ENCODE measurements at regions not wholly inside any gene's neighbourhood (a gene's known extent, or its start where the extent isn't known, plus 50 kb on each side); places are given as distances from the start of the nearest gene placed in this dataset.

GRCh38 chr5:8520917-8521316 lies 652.0 kb downstream of the MTRR start:
- no peak overlapping the region for H3K4me3 Mint-ChIP-seq

DNA sequence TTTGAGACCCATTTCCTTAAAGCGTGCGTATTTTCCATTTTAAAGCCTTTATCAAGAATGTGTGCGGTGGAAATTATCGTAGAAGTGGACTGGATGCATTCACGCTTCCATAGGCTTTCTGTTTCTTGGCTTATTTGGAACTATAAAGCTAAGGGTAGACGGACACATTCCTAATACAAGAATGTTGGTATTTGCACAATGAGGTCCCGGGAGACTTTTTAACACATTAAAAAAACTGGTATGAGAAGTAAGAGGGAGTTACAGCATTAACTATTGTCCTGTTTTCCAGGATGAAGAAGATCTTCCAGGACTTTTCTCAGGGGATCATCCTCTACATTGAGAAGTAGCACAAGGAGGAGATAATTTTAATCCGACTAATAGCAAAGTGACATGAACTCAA lies 653.0 kb downstream of the MTRR start:
- no peak for DNase-seq
- Mint-ChIP-seq H3K36me3 (ENCODE audit: insufficient read depth in 2 of 2) (no peaks in the 10 kb centered on the region), H3K4me1 (ENCODE audit: low read depth) (no peaks in the 10 kb centered on the region), H3K9me3 (peaks cover 0 to 2% of the 10 kb centered on the region in 2 donors), H3K27ac (no peak overlapping the region), H3K4me3 (no peak overlapping the region), H3K27me3 (ENCODE audit: low read depth) (no peaks in the 10 kb centered on the region)
- no peak for ATAC-seq (replicated peaks in 1 of 2)

More at GRCh38 chr5:8520917-8521316, 652.0 kb downstream of the MTRR start:
- Mint-ChIP-seq H3K9me3 (peaks cover 1 to 5% of the 10 kb centered on the region in 2 donors), H3K36me3 (ENCODE audit: insufficient read depth in 2 of 2) (no peaks in the 10 kb centered on the region), H3K4me1 (ENCODE audit: low read depth) (no peaks in the 10 kb centered on the region), H3K27me3 (ENCODE audit: low read depth) (no peaks in the 10 kb centered on the region), H3K27ac (no peak overlapping the region)
- ATAC-seq (replicated peaks in 1 of 2) (no peak), DNase-seq (no peak)

- H3K9me3 Mint-ChIP-seq = no peaks in the 10 kb centered on the region
- no peaks in the 10 kb centered on the region for H3K4me1 Mint-ChIP-seq (ENCODE audit: low read depth)
- H3K27ac Mint-ChIP-seq = no peak overlapping the region
- ATAC-seq (replicated peaks in 1 of 2) = no peak
- no peak for DNase-seq
- no peaks in the 10 kb centered on the region for H3K36me3 Mint-ChIP-seq (ENCODE audit: insufficient read depth in 2 of 2)
- H3K4me3 Mint-ChIP-seq = no peak overlapping the region
- H3K27me3 Mint-ChIP-seq (ENCODE audit: low read depth) = no peaks in the 10 kb centered on the region
These were observed 653.7 kb downstream of the MTRR start for GRCh38 chr5:8522646-8523045.

DNA sequence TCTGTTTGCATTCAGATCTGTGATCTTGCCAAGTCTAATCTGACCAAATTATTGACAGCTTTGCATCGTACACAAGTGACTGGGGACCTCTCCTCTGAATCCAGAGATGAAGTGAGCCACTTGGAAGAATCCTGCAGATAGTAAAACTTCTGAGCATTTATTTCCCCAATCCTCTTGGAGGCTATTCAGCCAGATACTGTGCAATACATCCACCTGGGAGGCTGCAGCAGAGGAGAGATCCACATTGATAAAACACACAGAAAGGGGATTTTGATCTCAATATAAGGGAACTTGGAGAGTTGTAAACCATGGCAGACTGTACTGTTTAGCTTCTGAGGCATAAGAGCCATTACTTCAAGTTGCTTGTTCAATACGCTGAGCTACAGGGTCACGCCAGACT lies 654.6 kb downstream of the MTRR start:
- Mint-ChIP-seq H3K36me3 (ENCODE audit: insufficient read depth in 2 of 2) (no peaks in the 10 kb centered on the region), H3K4me1 (ENCODE audit: low read depth) (no peaks in the 10 kb centered on the region), H3K4me3 (no peak overlapping the region), H3K27ac (no peak overlapping the region), H3K27me3 (ENCODE audit: low read depth) (no peaks in the 10 kb centered on the region), H3K9me3 (no peaks in the 10 kb centered on the region)
- ATAC-seq (replicated peaks in 1 of 2) (no peak), DNase-seq (no peak)

- no peaks in the 10 kb centered on the region for H3K4me1 Mint-ChIP-seq (ENCODE audit: low read depth)
- no peak overlapping the region for H3K27ac Mint-ChIP-seq
- no peaks in the 10 kb centered on the region for H3K27me3 Mint-ChIP-seq (ENCODE audit: low read depth)
- DNase-seq (no peak), ATAC-seq (replicated peaks in 1 of 2) (no peak)
- no peak overlapping the region for H3K4me3 Mint-ChIP-seq
- no peaks in the 10 kb centered on the region for H3K36me3 Mint-ChIP-seq (ENCODE audit: insufficient read depth in 2 of 2)
- H3K9me3 Mint-ChIP-seq = no peaks in the 10 kb centered on the region
These were observed 656.9 kb downstream of the MTRR start for GRCh38 chr5:8525819-8526218.

DNA sequence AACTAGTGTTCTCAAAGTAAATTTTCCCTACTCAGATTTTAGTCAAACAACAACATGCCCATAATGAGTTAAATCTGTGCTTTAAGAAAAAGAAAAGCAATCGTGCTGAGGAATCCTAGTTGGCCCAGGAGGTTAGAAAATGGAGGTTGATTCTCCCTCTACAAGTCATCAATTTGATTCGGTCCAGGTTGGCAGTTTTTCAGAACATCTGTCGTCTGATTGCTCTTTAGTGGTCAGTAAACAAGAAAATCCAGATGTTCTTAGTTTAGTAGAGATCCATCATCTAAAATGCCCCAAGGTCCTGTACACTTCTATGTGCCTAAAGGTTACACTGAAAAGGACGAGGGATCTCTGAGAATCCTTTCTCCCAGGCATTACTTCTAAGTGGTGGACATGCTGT lies 659.2 kb downstream of the MTRR start:
- Mint-ChIP-seq H3K9me3 (no peaks in the 10 kb centered on the region), H3K27ac (no peak overlapping the region), H3K4me3 (no peak overlapping the region), H3K27me3 (ENCODE audit: low read depth) (no peaks in the 10 kb centered on the region), H3K4me1 (ENCODE audit: low read depth) (no peaks in the 10 kb centered on the region), H3K36me3 (ENCODE audit: insufficient read depth in 2 of 2) (no peaks in the 10 kb centered on the region)
- ATAC-seq (replicated peaks in 1 of 2) (no peak), DNase-seq (no peak)

- H3K9me3 Mint-ChIP-seq = peaks cover 1 to 5% of the 10 kb centered on the region in 2 donors
- H3K36me3 Mint-ChIP-seq (ENCODE audit: insufficient read depth in 2 of 2) = no peaks in the 10 kb centered on the region
- ATAC-seq (replicated peaks in 1 of 2) (no peak), DNase-seq (no peak)
- H3K4me3 Mint-ChIP-seq = no peak overlapping the region
- peaks cover 7% of the 10 kb centered on the region for H3K27me3 Mint-ChIP-seq (ENCODE audit: low read depth)
- H3K27ac Mint-ChIP-seq = no peak overlapping the region
- H3K4me1 Mint-ChIP-seq (ENCODE audit: low read depth) = no peaks in the 10 kb centered on the region
These were observed 669.9 kb downstream of the MTRR start for GRCh38 chr5:8538821-8539220.

DNA sequence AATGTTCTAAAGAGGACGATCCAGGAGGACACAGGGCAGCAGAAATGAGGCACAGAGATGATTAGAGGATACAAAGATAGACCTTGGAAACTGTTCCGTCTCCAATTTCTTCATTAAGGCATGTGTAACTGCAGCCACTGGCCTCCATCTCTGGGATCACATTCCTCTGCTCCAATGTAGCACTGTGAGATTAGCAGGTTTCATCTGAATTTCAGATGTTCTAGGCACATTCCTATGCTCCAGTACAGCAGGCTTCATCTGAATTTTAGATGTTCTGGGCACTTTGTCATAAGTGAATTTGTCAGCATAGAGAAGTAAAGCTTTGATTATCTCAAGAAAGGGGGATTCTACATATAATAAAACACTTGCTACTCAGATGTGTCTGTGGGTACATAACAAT lies 671.4 kb downstream of the MTRR start:
- DNase-seq (no peak), ATAC-seq (replicated peaks in 1 of 2) (no peak)
- H3K27ac Mint-ChIP-seq = no peak overlapping the region
- H3K9me3 Mint-ChIP-seq = peaks cover 1 to 5% of the 10 kb centered on the region in 2 donors
- H3K36me3 Mint-ChIP-seq (ENCODE audit: insufficient read depth in 2 of 2) = no peaks in the 10 kb centered on the region
- H3K27me3 Mint-ChIP-seq (ENCODE audit: low read depth) = peaks cover 2% of the 10 kb centered on the region
- H3K4me1 Mint-ChIP-seq (ENCODE audit: low read depth) = no peaks in the 10 kb centered on the region
- H3K4me3 Mint-ChIP-seq = no peak overlapping the region

GRCh38 chr5:8550921-8551320 lies 682.0 kb downstream of the MTRR start:
- Mint-ChIP-seq H3K27ac (no peak overlapping the region), H3K4me3 (no peak overlapping the region), H3K36me3 (ENCODE audit: insufficient read depth in 2 of 2) (no peaks in the 10 kb centered on the region)

DNA sequence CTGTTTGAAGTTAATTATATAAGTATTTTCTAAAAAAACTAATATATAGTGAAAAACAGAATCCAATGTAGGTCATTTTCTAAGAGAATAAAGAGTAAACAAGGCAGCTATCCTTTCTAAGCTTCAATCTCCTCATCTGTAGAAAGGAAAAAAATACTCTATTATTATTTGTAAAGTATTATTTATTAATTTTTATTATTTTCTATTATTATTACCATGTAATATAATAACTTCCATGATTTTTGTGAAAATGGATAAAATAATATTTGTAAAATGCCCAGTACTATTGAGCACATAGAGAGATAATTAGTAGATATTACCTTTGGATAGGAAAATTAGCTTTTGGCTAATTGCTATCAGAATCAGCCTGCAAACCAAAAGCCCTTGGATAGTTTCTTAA lies 684.4 kb downstream of the MTRR start:
- H3K36me3 Mint-ChIP-seq (ENCODE audit: insufficient read depth in 2 of 2) = no peaks in the 10 kb centered on the region
- H3K27me3 Mint-ChIP-seq (ENCODE audit: low read depth) = no peaks in the 10 kb centered on the region
- no peak for ATAC-seq (replicated peaks in 1 of 2)
- no peak overlapping the region for H3K4me3 Mint-ChIP-seq
- no peak for DNase-seq
- H3K4me1 Mint-ChIP-seq (ENCODE audit: low read depth) = no peaks in the 10 kb centered on the region
- peaks cover 7 to 9% of the 10 kb centered on the region in 2 donors for H3K9me3 Mint-ChIP-seq
- no peak overlapping the region for H3K27ac Mint-ChIP-seq

More at GRCh38 chr5:8550921-8551320, 682.0 kb downstream of the MTRR start:
- Mint-ChIP-seq H3K9me3 (peaks cover 9% of the 10 kb centered on the region in 2 donors), H3K4me1 (ENCODE audit: low read depth) (no peaks in the 10 kb centered on the region), H3K27me3 (ENCODE audit: low read depth) (no peaks in the 10 kb centered on the region)
- ATAC-seq (replicated peaks in 1 of 2) (no peak), DNase-seq (no peak)

GRCh38 chr5:8557728-8558127 lies 688.8 kb downstream of the MTRR start:
- Mint-ChIP-seq H3K4me1 (ENCODE audit: low read depth) (no peaks in the 10 kb centered on the region), H3K9me3 (peaks cover 10% of the 10 kb centered on the region in 2 donors), H3K27me3 (ENCODE audit: low read depth) (no peaks in the 10 kb centered on the region), H3K4me3 (no peak overlapping the region), H3K36me3 (ENCODE audit: insufficient read depth in 2 of 2) (no peaks in the 10 kb centered on the region), H3K27ac (no peak overlapping the region)
- no peak for ATAC-seq (replicated peaks in 1 of 2)
- no peak for DNase-seq

DNA sequence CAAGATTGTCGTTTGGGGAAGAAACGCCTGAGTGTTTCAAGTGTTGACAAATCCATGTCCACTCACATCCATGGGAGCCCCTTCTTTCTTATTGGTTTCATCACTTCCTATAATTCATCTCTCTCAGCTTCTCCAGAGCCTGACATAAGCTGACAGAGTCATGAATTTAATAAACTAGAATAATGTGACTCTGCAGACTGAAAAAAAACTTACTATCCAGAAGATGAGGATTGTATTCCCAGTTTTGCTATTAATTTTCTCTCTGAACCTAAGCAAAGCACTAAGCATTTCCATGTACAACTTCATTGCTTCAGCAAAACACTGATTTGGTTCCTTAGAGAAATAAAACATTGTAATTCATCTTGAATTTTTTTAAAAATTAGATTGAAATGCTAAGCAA lies 691.8 kb downstream of the MTRR start:
- ATAC-seq (replicated peaks in 1 of 2) = no peak
- H3K4me1 Mint-ChIP-seq (ENCODE audit: low read depth) = no peaks in the 10 kb centered on the region

GRCh38 chr5:8561224-8561840 lies 692.4 kb downstream of the MTRR start:
- H3K27ac Mint-ChIP-seq = no peak overlapping the region
- ATAC-seq (replicated peaks in 1 of 2) (no peak), DNase-seq (no peak)
- H3K36me3 Mint-ChIP-seq (ENCODE audit: insufficient read depth in 2 of 2) = no peaks in the 10 kb centered on the region
- H3K4me3 Mint-ChIP-seq = no peak overlapping the region
- no peaks in the 10 kb centered on the region for H3K4me1 Mint-ChIP-seq (ENCODE audit: low read depth)
- H3K9me3 Mint-ChIP-seq = peaks cover 1 to 2% of the 10 kb centered on the region in 2 donors
- no peaks in the 10 kb centered on the region for H3K27me3 Mint-ChIP-seq (ENCODE audit: low read depth)

More for the DNA sequence above, 691.8 kb downstream of the MTRR start:
- Mint-ChIP-seq H3K36me3 (ENCODE audit: insufficient read depth in 2 of 2) (no peaks in the 10 kb centered on the region), H3K9me3 (peaks cover 3% of the 10 kb centered on the region in 2 donors), H3K27ac (no peak overlapping the region), H3K27me3 (ENCODE audit: low read depth) (no peaks in the 10 kb centered on the region), H3K4me3 (no peak overlapping the region)
- no peak for DNase-seq

GRCh38 chr5:8561854-8562253 lies 692.9 kb downstream of the MTRR start:
- Mint-ChIP-seq H3K9me3 (peaks cover 1 to 2% of the 10 kb centered on the region in 2 donors), H3K27ac (no peak overlapping the region), H3K27me3 (ENCODE audit: low read depth) (no peaks in the 10 kb centered on the region), H3K4me1 (ENCODE audit: low read depth) (no peaks in the 10 kb centered on the region), H3K4me3 (no peak overlapping the region), H3K36me3 (ENCODE audit: insufficient read depth in 2 of 2) (no peaks in the 10 kb centered on the region)
- ATAC-seq (replicated peaks in 1 of 2) = no peak
- no peak for DNase-seq
